ENCODE measurements at regions not wholly inside any gene's neighbourhood (a gene's known extent, or its start where the extent isn't known, plus 50 kb on each side); places are given as distances from the start of the nearest gene placed in this dataset.
"Not testable (repeated sequence)": the region's sequence is repeated elsewhere in the genome, so short reads cannot be mapped to it uniquely, and the experiment has no call there.

DNA sequence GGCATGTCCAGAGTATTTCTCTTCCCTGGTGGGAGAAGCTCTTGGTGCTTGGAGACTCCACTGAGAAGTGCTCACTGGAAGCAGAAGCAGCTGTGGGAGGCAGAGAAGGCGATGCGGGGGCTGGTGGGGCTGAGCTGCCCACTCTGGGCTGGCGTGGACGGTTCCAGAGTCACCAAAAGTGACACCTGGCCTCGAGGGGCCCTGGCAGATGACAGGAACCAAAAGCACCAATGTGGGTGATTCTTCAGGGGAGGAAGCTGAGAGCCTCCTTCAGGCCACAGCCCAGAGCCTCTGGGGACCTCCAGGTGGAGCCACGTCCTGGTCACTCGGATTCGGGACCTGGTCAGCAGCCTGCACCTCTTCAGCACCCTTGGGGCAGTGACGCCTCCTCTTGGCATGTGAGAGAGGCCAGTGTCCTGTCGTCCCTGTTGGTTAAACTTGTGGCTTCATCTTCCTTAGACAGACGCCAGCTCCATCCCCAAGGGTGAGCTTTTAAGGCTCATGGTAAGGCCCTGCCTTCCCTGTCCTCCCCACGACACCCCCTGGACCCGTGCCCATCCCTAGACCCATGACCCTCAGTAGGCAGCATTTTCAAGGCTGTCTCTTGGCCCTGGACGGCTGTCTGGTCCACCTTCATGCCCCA is 78.7 kb upstream of the IRX4 start:
- DNase-seq: no peak

DNA sequence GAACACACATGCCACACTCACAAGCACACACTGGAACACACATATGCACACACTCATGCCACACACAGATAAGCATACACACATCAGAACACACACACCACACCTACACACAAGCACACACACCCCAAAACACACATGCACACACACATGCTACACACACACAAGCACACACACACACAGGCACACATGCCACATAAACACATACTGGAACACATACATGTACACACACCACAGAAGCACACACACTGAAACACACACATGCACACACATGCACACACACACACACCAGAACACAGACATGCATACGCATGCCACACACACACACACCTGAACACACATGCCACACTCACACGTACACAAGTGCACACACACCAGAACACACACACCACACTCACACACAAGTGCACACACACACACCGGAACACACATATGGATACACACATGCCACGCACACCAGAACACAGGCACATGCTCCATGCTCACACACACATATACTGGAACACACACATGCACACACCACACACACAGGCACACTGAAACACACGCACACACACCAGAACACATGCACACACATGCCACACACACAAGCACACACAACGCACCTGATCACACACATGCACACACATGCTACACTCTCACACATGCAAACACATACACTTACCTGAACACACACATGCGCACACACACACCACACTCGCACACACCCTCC is 78.0 kb upstream of the IRX4 start:
- DNase-seq: no peak

DNA sequence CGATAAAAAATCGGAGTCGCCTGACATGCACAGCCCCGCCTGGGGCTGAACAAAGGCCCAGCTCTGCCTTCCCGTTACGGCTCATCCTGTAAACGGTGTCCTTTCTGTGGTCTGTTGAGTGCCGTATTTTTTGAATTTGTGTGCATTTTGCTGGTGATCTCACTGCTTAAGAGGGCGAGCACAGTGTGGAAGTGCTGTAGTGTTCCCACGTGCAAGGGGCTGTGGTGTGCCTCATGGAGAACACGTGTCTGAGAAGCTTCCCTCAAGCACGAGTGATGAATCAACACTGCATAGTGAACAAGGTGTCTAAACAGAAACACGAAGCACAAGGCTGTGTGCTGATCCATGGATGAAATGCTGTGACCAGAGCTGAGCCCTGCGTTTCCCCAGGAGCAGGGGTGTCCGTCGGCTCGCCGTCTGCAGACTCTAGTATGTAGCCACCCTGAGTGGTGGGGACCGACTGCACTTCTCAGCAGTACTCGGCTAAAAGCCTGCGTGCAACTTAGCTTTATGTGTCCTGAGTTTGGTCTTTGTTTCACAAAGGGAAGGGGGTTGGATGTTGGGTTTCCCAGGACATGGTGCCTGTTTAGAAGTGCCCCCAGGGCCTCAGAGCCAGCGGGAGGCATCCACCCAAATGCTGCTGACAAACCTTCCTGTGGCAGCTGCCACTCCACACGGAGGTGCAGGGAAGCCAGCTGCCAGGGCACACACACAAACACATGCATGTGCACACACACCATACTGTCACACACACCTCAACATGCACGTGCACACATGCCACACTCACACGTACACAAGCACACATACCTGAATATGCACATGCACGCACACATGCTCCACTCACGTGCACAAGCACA is 77.2 kb upstream of the IRX4 start:
- no peak for DNase-seq

DNA sequence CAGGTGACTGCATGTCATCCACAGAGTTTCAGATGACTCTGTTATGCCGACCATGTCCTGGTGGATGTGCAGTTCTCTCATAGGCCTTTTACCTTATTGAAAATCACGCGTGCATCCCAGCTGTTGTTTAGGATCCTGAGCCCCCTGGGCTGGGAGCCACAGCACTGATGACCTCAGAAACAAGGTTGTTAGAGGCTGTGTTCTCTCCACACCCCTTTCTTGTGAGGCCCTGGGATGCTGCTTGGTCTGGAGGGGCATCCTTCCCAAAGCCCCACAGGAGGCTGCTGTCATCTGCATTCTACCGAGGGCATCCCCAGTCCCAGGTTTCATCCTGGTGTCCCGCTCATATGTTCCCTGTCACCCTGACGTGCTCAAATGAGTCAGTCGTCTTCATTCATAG is 76.5 kb upstream of the IRX4 start:
- no peak for DNase-seq

DNA sequence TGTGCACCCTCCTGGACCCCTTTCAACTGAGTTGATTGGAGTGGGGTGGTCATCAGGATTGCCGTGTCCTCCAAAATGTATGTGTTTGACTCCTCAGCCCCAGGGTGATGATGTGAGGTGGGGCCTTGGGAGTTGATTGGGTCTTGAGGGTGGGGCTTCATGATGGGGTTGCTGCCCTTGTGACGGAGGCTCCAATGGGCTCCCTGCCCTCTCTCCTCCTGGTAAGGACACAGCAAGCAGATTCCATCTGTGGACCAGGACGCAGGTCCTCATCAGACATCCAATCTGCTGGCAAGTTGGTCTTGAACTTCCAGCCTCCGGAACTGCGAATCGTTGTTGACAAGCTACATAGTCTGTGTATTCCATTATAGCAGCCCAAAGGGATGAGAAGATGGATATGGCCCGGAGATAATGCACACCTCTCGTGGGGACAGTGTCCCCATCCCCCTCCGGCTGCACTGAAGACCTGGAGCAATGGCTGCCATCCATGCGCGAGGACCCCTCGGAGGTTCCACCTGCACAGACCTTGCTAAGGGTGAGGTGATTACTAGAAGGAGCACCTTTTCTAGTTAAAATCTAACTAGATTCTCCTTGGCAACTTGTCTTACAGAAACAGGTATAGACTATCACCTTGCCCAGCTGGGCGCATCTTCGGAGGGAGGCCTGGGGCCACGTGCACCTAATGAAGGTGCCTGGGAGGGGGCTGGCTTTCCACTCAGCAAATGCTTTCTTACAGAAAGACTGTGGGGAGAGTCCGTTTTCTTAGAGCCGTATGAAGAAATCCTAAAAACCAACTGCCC is 75.7 kb upstream of the IRX4 start:
- no peak for DNase-seq

- DNase-seq: no peak
Measured at GRCh38 chr5:1955586-1955985, 72.9 kb upstream of the IRX4 start.

- not testable (repeated sequence) for DNase-seq
Measured at GRCh38 chr5:1953710-1954109, 71.0 kb upstream of the IRX4 start.

DNA sequence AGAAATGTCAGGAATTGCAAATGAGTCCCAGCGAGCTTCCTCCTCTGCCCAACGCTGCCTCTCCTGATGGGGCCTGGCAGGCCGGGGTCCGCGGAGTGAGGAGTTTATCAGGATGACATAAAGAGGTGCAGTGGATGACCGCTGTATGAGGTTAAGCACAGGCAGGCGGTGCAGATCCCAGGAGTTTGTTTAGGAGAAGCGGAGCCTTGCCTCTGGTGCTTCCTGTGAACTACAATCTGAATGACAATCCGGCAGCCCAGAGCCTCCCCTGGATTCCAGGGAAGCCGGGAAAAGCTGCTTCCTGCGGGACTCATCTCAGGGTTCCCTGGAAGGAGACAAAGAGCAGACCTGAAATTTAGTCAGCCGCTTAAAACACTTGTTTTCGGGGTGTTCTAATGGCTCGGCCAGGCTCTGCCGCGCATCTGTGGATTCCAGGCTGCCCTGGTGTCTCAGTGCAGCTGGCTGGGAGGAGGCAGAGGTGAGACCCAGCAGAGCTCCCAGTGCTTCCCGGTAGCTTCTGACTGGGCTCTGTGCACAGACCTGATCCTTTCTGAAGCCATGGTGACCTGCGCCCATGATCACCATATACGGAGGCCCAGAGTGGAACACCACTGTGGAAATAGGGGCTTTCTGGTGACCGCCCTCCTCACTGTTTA is 69.8 kb upstream of the IRX4 start:
- no peak for DNase-seq

GRCh38 chr5:1952021-1952420 is 69.3 kb upstream of the IRX4 start:
- no peak for DNase-seq

DNA sequence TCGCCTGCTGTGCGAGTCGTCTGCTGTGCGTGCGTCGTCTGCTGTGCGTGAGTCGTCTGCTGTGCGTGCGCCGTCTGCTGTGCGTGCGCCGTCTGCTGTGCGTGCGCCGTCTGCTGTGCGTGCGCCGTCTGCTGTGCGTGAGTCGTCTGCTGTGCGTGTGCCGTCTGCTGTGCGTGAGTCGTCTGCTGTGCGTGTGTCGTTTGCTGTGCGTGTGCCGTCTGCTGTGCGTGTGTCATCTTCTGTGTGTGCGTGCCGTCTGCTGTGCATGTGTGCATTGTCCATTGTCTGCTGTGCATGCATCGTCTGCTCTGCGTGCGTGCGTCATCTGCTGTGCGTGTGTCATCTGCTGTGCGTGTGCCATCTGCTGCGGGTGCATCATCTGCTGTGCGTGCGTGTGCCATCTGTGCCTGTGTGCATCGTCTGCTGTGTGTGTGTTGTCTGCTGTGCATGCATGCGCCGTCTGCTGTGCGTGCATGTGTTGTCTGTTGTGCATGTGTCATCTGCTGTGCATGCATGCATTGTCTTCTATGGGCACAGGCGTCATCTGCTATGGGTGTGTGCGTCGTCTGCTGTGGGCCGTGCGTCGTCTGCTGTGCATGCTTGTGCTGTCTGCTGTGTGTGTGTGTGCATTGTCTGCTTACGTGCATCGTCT is 68.6 kb upstream of the IRX4 start:
- DNase-seq: no peak

GRCh38 chr5:1950708-1951103 is 68.0 kb upstream of the IRX4 start:
- DNase-seq: no peak

- no peak for DNase-seq
Measured at GRCh38 chr5:1950096-1950707, 67.5 kb upstream of the IRX4 start.

DNA sequence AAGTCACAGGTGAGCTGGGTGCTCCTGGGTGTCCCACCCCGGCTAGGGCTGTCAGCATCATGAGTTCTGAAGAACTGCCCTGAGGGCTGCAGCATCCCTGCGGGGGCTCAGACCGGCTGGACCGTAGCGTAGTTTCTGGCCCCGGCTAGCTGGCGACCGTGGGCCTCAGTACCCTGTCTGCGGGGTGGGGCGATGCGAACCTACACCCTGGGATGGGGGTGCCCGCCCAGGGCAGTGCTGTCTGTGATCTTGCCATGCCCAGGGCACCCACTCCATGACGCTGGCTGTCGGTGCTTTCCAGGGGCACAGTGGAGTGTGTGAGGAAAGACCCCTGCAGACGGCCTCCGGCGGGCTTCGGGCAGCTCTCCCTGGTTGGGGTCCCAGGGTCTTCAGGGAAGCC is 66.5 kb upstream of the IRX4 start:
- no peak for DNase-seq

DNA sequence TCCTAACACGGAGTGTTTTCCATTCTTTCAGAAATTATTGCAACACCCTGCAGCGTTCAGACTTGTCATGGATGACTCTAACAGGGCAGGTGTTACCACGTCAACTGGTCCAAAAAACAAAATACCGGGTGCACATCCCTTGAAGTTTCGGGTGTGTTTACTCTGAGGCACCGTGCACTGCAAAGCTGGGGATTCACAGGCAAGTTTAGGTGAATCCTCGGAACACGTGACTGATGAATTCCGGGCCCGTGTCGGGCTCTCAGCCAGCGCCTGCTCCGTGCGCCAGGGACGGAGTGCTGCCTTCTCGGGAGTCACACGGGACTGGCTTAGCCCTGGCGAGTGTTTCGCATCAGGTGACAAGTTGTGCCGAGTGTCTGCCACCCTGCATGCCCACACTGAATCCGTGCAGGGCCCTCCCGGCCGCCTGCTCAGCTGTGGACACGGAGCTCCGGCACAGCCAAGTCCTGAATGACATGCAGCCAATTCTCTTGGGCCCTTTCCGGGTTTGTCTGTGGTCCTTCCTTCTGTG is 66.0 kb upstream of the IRX4 start:
- no peak for DNase-seq

GRCh38 chr5:1948111-1948510 is 65.4 kb upstream of the IRX4 start:
- DNase-seq: no peak

GRCh38 chr5:1946776-1947175 is 64.1 kb upstream of the IRX4 start:
- no peak for DNase-seq

GRCh38 chr5:1946122-1946677 is 63.5 kb upstream of the IRX4 start:
- DNase-seq: no peak

GRCh38 chr5:1945606-1946005 is 62.9 kb upstream of the IRX4 start:
- DNase-seq: no peak

DNA sequence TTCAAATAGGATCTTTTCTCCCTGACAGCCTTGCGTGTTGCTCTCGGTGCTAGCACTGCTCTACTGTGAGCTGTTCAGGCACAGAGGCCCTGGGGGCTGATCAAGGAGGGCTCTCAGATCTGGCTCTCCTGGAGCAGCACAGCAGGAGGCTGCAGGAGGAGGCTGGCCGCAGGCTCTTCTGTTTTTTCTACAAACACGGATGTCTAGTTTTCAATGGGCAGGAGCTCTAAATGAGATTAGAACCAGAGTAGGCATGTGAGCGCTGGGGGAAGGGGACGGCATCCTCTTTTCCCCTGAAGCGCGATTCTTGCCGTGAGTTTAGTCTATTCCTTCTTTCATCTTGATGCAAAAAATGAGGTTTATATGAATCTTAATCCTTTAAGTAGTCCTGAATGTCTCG is 61.7 kb upstream of the IRX4 start:
- no peak for DNase-seq

DNA sequence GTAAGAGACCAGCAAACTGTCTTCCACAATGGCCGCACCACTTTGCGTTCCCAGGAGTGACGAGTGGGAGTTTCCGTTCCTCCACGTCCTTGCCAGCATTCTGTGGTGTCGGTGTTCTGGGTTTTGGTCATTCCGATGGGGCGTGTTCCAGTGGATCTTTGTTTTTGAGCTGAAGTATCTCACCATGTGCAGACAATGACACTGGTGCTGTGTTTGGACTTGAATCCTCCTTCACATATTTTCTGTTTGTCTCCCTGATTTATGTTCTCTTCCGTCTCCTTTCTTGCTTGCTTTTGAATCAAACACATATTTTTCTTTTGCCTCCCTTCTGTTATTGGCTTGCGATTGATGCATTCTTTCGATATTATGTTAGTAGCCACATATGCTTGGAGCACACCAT is 60.8 kb upstream of the IRX4 start:
- no peak for DNase-seq

- no peak for DNase-seq
Measured at GRCh38 chr5:1942630-1943029, 59.9 kb upstream of the IRX4 start.

Measured in activated CD4-positive, CD25-positive, alpha-beta regulatory T cell treated with anti-CD3 and anti-CD28 coated beads, Interleukin-2, amount 50 U/mL, for 72 hours (primary cell).